ENCODE measurements at regions not wholly inside any gene's neighbourhood (a gene's known extent, or its start where the extent isn't known, plus 50 kb on each side); places are given as distances from the start of the nearest gene placed in this dataset.

DNA sequence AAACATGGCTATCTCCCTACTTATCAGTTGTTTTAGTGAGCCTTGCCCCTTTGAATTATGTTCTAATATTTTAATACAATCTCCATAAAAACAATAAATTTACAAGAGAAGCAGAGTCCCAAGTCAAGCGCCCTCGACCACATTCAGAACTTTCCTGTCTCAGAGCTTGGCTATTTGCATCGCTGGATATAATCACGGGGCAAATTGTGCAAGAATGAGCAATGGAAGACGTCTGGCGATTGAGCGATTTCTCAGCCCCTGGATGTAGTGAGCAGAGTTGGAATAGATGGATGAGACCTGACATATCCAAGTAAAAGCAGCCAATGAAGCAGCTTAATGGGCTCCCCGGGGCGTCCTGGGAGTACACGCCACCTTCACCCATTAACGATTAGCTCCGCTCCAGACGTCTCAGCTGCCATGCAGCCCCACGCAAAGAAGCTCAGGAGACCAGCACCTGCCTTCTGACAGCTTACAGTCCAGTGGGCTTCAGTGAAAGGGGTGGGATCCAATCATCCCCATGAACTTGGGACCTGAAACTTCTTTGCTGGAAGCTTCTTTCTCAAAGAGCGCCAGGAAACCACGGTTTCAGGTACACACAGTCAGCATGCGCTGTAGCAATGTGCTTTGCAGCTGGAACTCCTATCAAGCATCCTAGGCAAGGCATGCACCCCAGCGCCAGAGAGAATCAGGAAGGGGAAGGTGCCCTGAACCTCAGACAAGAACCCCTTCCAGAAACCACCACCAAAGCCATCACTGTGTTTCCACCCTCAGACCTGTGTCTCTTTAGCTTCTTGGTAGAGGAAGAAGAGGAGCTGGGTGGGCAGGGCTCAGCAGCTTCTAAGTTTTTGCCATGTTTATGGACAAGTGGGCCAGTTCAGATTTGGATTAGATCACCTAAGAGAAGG, 92.0 kb upstream of the IRX4 start:
- no peaks in the 10 kb centered on the region for H3K36me3 ChIP-seq
- H3K4me1 ChIP-seq: no peaks in the 10 kb centered on the region
- no peak for DNase-seq
- WGBS, 2 donors: 85 to 87% methylated on average over 18 of the region's 18 CpGs
- intact Hi-C loops (cut with DNase I): no loop called here
- H3K9me3 ChIP-seq: no peaks in the 10 kb centered on the region
- H3K27me3 ChIP-seq: no peaks in the 10 kb centered on the region
- TF ChIP-seq, protein P1, sequence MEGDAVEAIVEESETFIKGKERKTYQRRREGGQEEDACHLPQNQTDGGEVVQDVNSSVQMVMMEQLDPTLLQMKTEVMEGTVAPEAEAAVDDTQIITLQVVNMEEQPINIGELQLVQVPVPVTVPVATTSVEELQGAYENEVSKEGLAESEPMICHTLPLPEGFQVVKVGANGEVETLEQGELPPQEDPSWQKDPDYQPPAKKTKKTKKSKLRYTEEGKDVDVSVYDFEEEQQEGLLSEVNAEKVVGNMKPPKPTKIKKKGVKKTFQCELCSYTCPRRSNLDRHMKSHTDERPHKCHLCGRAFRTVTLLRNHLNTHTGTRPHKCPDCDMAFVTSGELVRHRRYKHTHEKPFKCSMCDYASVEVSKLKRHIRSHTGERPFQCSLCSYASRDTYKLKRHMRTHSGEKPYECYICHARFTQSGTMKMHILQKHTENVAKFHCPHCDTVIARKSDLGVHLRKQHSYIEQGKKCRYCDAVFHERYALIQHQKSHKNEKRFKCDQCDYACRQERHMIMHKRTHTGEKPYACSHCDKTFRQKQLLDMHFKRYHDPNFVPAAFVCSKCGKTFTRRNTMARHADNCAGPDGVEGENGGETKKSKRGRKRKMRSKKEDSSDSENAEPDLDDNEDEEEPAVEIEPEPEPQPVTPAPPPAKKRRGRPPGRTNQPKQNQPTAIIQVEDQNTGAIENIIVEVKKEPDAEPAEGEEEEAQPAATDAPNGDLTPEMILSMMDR (IDR thresholded peaks at IDR 0.05): no peak
- H3K4me3 ChIP-seq: no peak overlapping the region
- FAIRE-seq: no peak
- H3K27ac ChIP-seq: no peak overlapping the region
- ATAC-seq: no peak

DNA sequence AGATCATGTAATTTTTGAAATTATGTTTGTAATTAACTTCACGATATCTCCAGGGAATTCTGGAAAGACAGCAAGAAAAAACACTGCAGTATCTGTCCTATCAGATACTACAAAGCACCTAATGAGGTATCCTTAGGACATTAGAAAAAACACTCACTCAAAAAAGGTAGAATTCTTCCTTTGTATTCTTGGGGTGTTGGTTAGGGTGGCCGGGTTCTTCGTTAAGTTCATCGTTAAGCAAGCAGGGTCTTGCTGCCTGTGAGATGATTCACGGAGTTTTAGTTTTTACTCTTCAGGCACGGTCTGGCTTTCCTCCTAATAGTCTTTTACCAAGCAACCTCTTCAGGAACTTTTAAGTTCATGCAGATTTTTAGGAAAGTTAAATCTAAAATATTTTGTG, 91.4 kb upstream of the IRX4 start:
- 83 to 85% methylated on average over 6 of the region's 6 CpGs for whole genome bisulfite sequencing, 2 donors
- DNase-seq (no peak), FAIRE-seq (no peak), ATAC-seq (no peak)
- Histone ChIP-seq H3K4me3 (no peak overlapping the region), H3K27me3 (no peaks in the 10 kb centered on the region), H3K36me3 (no peaks in the 10 kb centered on the region), H3K27ac (no peak overlapping the region), H3K4me1 (no peaks in the 10 kb centered on the region), H3K9me3 (no peaks in the 10 kb centered on the region)
- intact Hi-C loops (cut with DNase I): no loop called here
- TF ChIP-seq, protein P1 (IDR thresholded peaks at IDR 0.05): no peak

DNA sequence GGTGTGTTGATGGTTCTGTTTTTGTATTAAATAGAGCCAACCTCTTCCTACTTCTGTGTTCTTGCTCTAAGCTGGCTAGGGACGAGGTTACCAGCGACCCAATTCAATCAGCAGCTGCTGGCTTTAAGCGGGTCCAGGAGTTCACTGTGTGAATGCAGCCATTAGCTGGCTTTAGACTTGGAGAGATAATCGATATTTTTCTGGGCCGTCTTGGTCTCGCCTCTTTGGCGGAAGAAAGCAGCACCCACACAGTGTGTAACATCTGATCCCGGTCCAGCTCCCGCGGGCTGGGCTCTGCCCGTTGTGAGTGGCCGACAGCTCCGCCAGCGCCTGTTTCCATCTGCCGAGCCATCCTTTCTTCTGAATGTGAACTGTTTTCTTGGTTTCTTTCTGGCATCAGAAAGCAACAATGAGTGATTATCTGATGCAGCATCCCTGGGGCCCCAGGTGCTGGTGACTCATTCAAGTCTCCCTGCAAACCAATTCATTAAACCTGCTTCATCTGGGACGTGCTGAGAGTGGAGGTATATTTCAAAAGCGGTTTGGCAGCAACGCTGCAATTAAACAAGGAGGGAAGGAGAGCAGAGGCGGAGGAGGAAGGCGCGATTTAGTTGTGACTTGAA, 90.8 kb upstream of the IRX4 start:
- 80 to 84% methylated on average over 21 of the region's 21 CpGs for WGBS, 2 donors
- DNase-seq (no peak), ATAC-seq (no peak), FAIRE-seq (no peak)
- TF ChIP-seq, protein P1 (IDR thresholded peaks at IDR 0.05): no peak
- H3K4me1 ChIP-seq: no peaks in the 10 kb centered on the region
- no peak overlapping the region for H3K27ac ChIP-seq
- no peaks in the 10 kb centered on the region for H3K36me3 ChIP-seq
- no peaks in the 10 kb centered on the region for H3K27me3 ChIP-seq
- H3K4me3 ChIP-seq: no peak overlapping the region
- intact Hi-C loops (cut with DNase I): no loop called here
- no peaks in the 10 kb centered on the region for H3K9me3 ChIP-seq

GRCh38 chr5:1971944-1972343, 89.2 kb upstream of the IRX4 start:
- FAIRE-seq: no peak
- Histone ChIP-seq H3K36me3 (no peaks in the 10 kb centered on the region), H3K9me3 (no peaks in the 10 kb centered on the region), H3K27me3 (no peaks in the 10 kb centered on the region), H3K27ac (no peak overlapping the region), H3K4me1 (no peaks in the 10 kb centered on the region), H3K4me3 (no peak overlapping the region)
- no peak for ATAC-seq
- 85 to 94% methylated on average over 13 of the region's 13 CpGs for WGBS, 2 donors
- intact Hi-C loops (cut with DNase I): no loop called here
- no peak for DNase-seq
- TF ChIP-seq, protein P1 (IDR thresholded peaks at IDR 0.05): no peak

- no peaks in the 10 kb centered on the region for H3K4me1 ChIP-seq
- TF ChIP-seq, protein P1 (IDR thresholded peaks at IDR 0.05): no peak
- 66 to 73% methylated on average over 6 of the region's 6 CpGs for WGBS, 2 donors
- no peaks in the 10 kb centered on the region for H3K36me3 ChIP-seq
- ATAC-seq (no peak), FAIRE-seq (no peak), DNase-seq (no peak)
- intact Hi-C loops (cut with DNase I): no loop called here
- H3K4me3 ChIP-seq: no peak overlapping the region
- no peak overlapping the region for H3K27ac ChIP-seq
- H3K9me3 ChIP-seq: no peaks in the 10 kb centered on the region
- no peaks in the 10 kb centered on the region for H3K27me3 ChIP-seq
Measured at GRCh38 chr5:1967736-1968135, 85.0 kb upstream of the IRX4 start.
